GM21515 (cell line): ENCODE measurements at regions not wholly inside any gene's neighbourhood (a gene's known extent, or its start where the extent isn't known, plus 50 kb on each side); places are given as distances from the start of the nearest gene placed in this dataset.
"Not testable (repeated sequence)": the region's sequence is repeated elsewhere in the genome, so short reads cannot be mapped to it uniquely, and the experiment has no call there.

Source experiments
- ATAC-seq: cut with Tn5 transposase; IDR thresholded peaks from one replicate; pipeline ENCODE4 v1.9.1; 2021; ENCODE audit not compliant: unreplicated experiment

GRCh38 chr2:175690113-175690837 is 311.8 kb downstream of the LNPK start:
- no peak for ATAC-seq

GRCh38 chr2:175688243-175688642 is 313.8 kb downstream of the LNPK start:
- no peak for ATAC-seq

- ATAC-seq: no peak
Measured at GRCh38 chr2:175687465-175687864, 314.6 kb downstream of the LNPK start.

- no peak for ATAC-seq
Measured at GRCh38 chr2:175686002-175686401, 316.1 kb downstream of the LNPK start.

GRCh38 chr2:175684466-175684865 is 317.6 kb downstream of the LNPK start:
- no peak for ATAC-seq

- ATAC-seq: no peak
Measured at GRCh38 chr2:175679728-175680127, 322.3 kb downstream of the LNPK start.

GRCh38 chr2:175679231-175679630 is 322.8 kb downstream of the LNPK start:
- ATAC-seq: no peak

- no peak for ATAC-seq
Measured at GRCh38 chr2:175677880-175678279, 324.2 kb downstream of the LNPK start.

- ATAC-seq: no peak
Measured at GRCh38 chr2:175676813-175677212, 325.3 kb downstream of the LNPK start.

GRCh38 chr2:175668804-175669203 is 333.3 kb downstream of the LNPK start:
- ATAC-seq: not testable (repeated sequence)

- ATAC-seq: no peak
Measured at GRCh38 chr2:175662335-175662734, 339.7 kb downstream of the LNPK start.

- ATAC-seq: no peak
Measured at GRCh38 chr2:175648577-175649063, 353.4 kb downstream of the LNPK start.

GRCh38 chr2:175647058-175647457 is 355.0 kb downstream of the LNPK start:
- no peak for ATAC-seq

GRCh38 chr2:175640655-175641054 is 361.4 kb downstream of the LNPK start:
- no peak for ATAC-seq

- no peak for ATAC-seq
Measured at GRCh38 chr2:175633227-175633626, 368.8 kb downstream of the LNPK start.

- no peak for ATAC-seq
Measured at GRCh38 chr2:175631245-175631623, 370.8 kb downstream of the LNPK start.

- ATAC-seq: no peak
Measured at GRCh38 chr2:175630280-175631244, 371.5 kb downstream of the LNPK start.

- no peak for ATAC-seq
Measured at GRCh38 chr2:175628243-175628642, 373.8 kb downstream of the LNPK start.

GRCh38 chr2:175627405-175627804 is 374.7 kb downstream of the LNPK start:
- ATAC-seq: no peak

GRCh38 chr2:175626796-175627195 is 375.3 kb downstream of the LNPK start:
- ATAC-seq: no peak

- ATAC-seq: no peak
Measured at GRCh38 chr2:175624785-175625184, 377.3 kb downstream of the LNPK start.

GRCh38 chr2:175624211-175624761 is 377.8 kb downstream of the LNPK start:
- ATAC-seq: no peak
